MCF 10A (cell line): ENCODE measurements at regions not wholly inside any gene's neighbourhood (a gene's known extent, or its start where the extent isn't known, plus 50 kb on each side); places are given as distances from the start of the nearest gene placed in this dataset.

Source experiments
- BruUV-seq: library from RNA; stranded (reverse); fragments of 400-500 nt; replicated peaks from 2 replicates; lab custom pipeline; 2021; lab: Mats Ljungman, UMichigan
- CTCF ChIA-PET: fragments of 300-600 bp; sonication (Branson Sonifier 250); formaldehyde crosslinking; extraction: SDS; loops from one replicate; lab custom pipeline; 2021; ENCODE audit warnings: antibody characterized with exemption, inconsistent platforms; lab: Yijun Ruan, JAX
- POLR2A ChIA-PET: fragments of 300-600, 350-650 bp; sonication (Branson Sonifier 250); formaldehyde crosslinking; extraction: SDS; loops from one replicate; lab custom pipeline; 2020; ENCODE audit warnings: antibody characterized with exemption, inconsistent platforms; lab: Yijun Ruan, JAX
- DNase-seq: peaks from one replicate; pipeline ENCODE4 v3.0.0-alpha.2; 2018; ENCODE audit not compliant: unreplicated experiment
- H3K27ac Mint-ChIP-seq: one replicate; pipeline ENCODE4 v1.8.0; 2022; ENCODE audit warnings: mild to moderate bottlenecking, low read depth, mixed read lengths; ENCODE audit not compliant: unreplicated experiment
- H3K27me3 Mint-ChIP-seq: one replicate; pipeline ENCODE4 v1.8.0; 2022; ENCODE audit warnings: mixed read lengths; ENCODE audit not compliant: insufficient read depth, unreplicated experiment
- H3K36me3 Mint-ChIP-seq: one replicate; pipeline ENCODE4 v1.8.0; 2022; ENCODE audit warnings: mild to moderate bottlenecking, moderate library complexity, mixed read lengths; ENCODE audit not compliant: insufficient read depth, unreplicated experiment
- H3K4me1 Mint-ChIP-seq: one replicate; pipeline ENCODE4 v1.8.0; 2022; ENCODE audit warnings: mixed read lengths; ENCODE audit not compliant: insufficient read depth, unreplicated experiment
- H3K4me3 Mint-ChIP-seq: one replicate; pipeline ENCODE4 v1.8.0; 2022; ENCODE audit warnings: mild to moderate bottlenecking, moderate library complexity, mixed read lengths; ENCODE audit not compliant: unreplicated experiment
- H3K9me3 Mint-ChIP-seq: one replicate; pipeline ENCODE4 v1.8.0; 2022; ENCODE audit warnings: mixed read lengths; ENCODE audit not compliant: unreplicated experiment
- intact Hi-C: fragments of 100-400 bp; cut with micrococcal nuclease; formaldehyde crosslinking; loops from 2 replicates; pipeline ENCODE4 v1.14.1; 2022
- TF ChIP-seq, protein P1 (sequence below): fragments of 200-600 bp; IDR thresholded peaks from one replicate; pipeline ENCODE4 v1.8.0; 2022; ENCODE audit warnings: antibody characterized with exemption, mild to moderate bottlenecking; ENCODE audit not compliant: unreplicated experiment

DNA sequence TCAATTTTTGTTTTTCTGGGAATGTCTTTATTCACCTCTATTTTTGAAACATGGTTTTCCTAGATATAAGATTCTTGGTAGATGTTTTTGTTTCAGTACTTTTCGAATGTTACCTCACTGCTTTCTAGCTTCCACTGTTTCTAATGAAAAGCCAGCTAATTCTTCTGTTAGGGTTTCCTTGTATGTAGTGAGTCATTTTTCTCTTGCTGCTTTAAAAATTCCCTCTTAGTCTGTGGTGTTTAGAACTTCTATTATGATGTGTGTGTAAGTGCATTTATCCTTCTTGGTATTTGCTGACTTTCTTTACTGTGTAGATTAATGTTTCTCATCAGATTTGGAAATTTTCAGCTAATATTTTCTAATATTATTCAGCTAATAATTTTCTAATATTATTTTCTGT is 151.1 kb upstream of the OSTN start:
- Mint-ChIP-seq H3K9me3 (no peaks in the 10 kb centered on the region), H3K27ac (no peak overlapping the region), H3K27me3 (no peaks in the 10 kb centered on the region), H3K36me3 (no peaks in the 10 kb centered on the region), H3K4me3 (no peak overlapping the region), H3K4me1 (no peaks in the 10 kb centered on the region)
- POLR2A ChIA-PET: no interaction called here
- intact Hi-C loops: no loop called here
- CTCF ChIA-PET: interaction anchor here (0.6 to 10.1 kb wide), 5 partner anchors 102 to 349 kb away, joined by 3 to 159 read pairs (median 45); no protein-coding TSS in a partner anchor
- BruUV-seq: no TSS peak
- TF ChIP-seq, protein P1, sequence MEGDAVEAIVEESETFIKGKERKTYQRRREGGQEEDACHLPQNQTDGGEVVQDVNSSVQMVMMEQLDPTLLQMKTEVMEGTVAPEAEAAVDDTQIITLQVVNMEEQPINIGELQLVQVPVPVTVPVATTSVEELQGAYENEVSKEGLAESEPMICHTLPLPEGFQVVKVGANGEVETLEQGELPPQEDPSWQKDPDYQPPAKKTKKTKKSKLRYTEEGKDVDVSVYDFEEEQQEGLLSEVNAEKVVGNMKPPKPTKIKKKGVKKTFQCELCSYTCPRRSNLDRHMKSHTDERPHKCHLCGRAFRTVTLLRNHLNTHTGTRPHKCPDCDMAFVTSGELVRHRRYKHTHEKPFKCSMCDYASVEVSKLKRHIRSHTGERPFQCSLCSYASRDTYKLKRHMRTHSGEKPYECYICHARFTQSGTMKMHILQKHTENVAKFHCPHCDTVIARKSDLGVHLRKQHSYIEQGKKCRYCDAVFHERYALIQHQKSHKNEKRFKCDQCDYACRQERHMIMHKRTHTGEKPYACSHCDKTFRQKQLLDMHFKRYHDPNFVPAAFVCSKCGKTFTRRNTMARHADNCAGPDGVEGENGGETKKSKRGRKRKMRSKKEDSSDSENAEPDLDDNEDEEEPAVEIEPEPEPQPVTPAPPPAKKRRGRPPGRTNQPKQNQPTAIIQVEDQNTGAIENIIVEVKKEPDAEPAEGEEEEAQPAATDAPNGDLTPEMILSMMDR: no peak
- DNase-seq: no peak

DNA sequence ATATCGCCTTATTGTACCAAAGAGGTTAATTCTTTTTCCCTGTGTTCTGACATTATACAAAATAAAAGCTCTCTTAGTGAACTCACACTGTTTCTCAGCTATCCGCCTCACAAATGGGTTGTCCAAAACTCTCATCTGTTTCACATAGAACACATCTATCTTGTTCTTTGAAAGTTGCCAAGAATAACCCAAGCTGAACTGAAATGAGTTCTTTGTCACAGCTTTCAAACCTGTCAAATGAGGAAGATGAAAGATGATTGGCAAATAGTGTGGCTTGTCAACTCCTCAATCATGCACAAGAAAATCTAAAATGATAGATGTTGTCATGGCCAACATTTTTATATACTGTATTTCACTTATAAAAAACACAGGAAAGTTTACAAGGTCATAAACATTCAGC is 168.1 kb upstream of the OSTN start:
- BruUV-seq: no TSS peak
- no peaks in the 10 kb centered on the region for H3K36me3 Mint-ChIP-seq
- TF ChIP-seq, protein P1: no peak
- ChIA-PET POLR2A (no interaction called here), CTCF (interaction anchor here (1.2 to 1.3 kb wide), 2 partner anchors 19 to 146 kb away, joined by 3 to 5 read pairs; no protein-coding TSS in a partner anchor)
- no peak overlapping the region for H3K4me3 Mint-ChIP-seq
- H3K9me3 Mint-ChIP-seq: no peaks in the 10 kb centered on the region
- DNase-seq: no peak
- H3K4me1 Mint-ChIP-seq: no peaks in the 10 kb centered on the region
- H3K27ac Mint-ChIP-seq: no peak overlapping the region
- intact Hi-C loops: no loop called here
- no peaks in the 10 kb centered on the region for H3K27me3 Mint-ChIP-seq

DNA sequence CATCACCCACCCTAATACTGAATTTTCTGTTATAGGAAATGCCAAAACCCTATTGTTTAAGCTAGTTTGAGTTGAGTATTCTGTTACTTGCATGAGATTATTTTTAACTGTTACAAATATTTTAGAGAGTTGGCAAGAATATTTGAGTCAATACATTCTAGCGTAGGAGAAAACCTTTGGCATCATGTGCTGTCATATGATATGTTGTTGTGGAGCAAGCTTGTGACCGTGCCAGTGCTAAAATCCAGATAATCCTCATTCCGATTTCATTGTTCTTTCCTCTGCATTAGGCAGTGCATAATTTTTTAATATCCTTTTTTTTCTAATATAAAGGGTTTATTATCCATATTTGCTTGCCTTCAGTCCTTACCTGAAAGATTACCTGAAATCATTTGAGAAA is 168.0 kb upstream of the GMNC start:
- Mint-ChIP-seq H3K27me3 (no peaks in the 10 kb centered on the region), H3K36me3 (no peaks in the 10 kb centered on the region), H3K9me3 (no peaks in the 10 kb centered on the region), H3K4me1 (no peaks in the 10 kb centered on the region), H3K27ac (no peak overlapping the region), H3K4me3 (no peak overlapping the region)
- ChIA-PET POLR2A (no interaction called here), CTCF (interaction anchor here (0.9 to 1.3 kb wide), 3 partner anchors 20 to 166 kb away, joined by 3 to 5 read pairs (median 3); no protein-coding TSS in a partner anchor)
- intact Hi-C loops: no loop called here
- TF ChIP-seq, protein P1: no peak
- DNase-seq: no peak
- no TSS peak for BruUV-seq

DNA sequence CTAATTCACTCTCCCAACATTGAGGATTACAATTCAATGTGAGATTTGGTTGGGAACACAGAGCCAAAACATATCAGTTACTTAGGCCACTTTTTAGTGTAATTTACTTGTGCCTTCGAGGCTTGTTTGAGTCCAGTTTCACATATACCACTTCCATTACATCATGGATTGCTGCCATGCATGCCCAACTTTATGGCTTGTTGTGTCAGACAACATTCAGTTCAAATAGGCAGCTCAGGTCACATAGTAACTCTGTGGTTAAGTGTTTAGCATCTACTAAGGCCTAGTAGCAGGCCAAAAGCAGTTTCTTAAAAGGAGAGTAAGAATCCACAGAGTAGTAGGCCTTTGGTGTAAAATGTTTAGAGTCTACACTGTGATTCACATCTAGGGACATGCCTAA is 164.3 kb upstream of the GMNC start:
- Mint-ChIP-seq H3K4me3 (no peak overlapping the region), H3K9me3 (no peaks in the 10 kb centered on the region), H3K27ac (no peak overlapping the region), H3K36me3 (no peaks in the 10 kb centered on the region), H3K4me1 (no peaks in the 10 kb centered on the region), H3K27me3 (no peaks in the 10 kb centered on the region)
- CTCF ChIA-PET: interaction anchor here (0.7 kb wide), 1 partner anchor 11 kb away, joined by 5 read pairs; no protein-coding TSS in a partner anchor
- TF ChIP-seq, protein P1: no peak
- intact Hi-C loops: no loop called here
- no peak for DNase-seq
- no TSS peak for BruUV-seq
- POLR2A ChIA-PET: no interaction called here
